SK-N-SH treated with all-trans-retinoic acid at 6 μM for 48 hours (cell line): ENCODE measurements at regions not wholly inside any gene's neighbourhood (a gene's known extent, or its start where the extent isn't known, plus 50 kb on each side); places are given as distances from the start of the nearest gene placed in this dataset.
"Not testable (repeated sequence)": the region's sequence is repeated elsewhere in the genome, so short reads cannot be mapped to it uniquely, and the experiment has no call there.

ENCODE experiments used
- ARNTL ChIP-seq: fragments of 450-650 bp; formaldehyde crosslinking; IDR thresholded peaks from 2 replicates; pipeline ENCODE4 v1.5.0; 2020; ENCODE audit warnings: low read depth, mild to moderate bottlenecking, moderate library complexity, borderline replicate concordance
- ZC3H10 ChIP-seq: fragments of 250-450 bp; sonication (Bioruptor Pico); IDR thresholded peaks from 2 replicates; pipeline ENCODE4 v1.5.1; 2021; ENCODE audit warnings: mild to moderate bottlenecking, moderate library complexity
- ZFP3 ChIP-seq: fragments of 250-450 bp; sonication (Bioruptor Pico); IDR thresholded peaks from 2 replicates; pipeline ENCODE4 v1.5.0; 2020; ENCODE audit warnings: mild to moderate bottlenecking, moderate library complexity
- ZFP30 ChIP-seq: fragments of 450-650 bp; formaldehyde crosslinking; IDR thresholded peaks from 2 replicates; pipeline ENCODE4 v1.5.0; 2022; ENCODE audit warnings: mild to moderate bottlenecking, moderate library complexity
- TF ChIP-seq, protein P1 (sequence below): fragments of 250-450 bp; sonication (Bioruptor Pico); IDR thresholded peaks from 2 replicates; pipeline ENCODE4 v1.5.1; 2021; ENCODE audit warnings: mild to moderate bottlenecking, moderate library complexity

DNA sequence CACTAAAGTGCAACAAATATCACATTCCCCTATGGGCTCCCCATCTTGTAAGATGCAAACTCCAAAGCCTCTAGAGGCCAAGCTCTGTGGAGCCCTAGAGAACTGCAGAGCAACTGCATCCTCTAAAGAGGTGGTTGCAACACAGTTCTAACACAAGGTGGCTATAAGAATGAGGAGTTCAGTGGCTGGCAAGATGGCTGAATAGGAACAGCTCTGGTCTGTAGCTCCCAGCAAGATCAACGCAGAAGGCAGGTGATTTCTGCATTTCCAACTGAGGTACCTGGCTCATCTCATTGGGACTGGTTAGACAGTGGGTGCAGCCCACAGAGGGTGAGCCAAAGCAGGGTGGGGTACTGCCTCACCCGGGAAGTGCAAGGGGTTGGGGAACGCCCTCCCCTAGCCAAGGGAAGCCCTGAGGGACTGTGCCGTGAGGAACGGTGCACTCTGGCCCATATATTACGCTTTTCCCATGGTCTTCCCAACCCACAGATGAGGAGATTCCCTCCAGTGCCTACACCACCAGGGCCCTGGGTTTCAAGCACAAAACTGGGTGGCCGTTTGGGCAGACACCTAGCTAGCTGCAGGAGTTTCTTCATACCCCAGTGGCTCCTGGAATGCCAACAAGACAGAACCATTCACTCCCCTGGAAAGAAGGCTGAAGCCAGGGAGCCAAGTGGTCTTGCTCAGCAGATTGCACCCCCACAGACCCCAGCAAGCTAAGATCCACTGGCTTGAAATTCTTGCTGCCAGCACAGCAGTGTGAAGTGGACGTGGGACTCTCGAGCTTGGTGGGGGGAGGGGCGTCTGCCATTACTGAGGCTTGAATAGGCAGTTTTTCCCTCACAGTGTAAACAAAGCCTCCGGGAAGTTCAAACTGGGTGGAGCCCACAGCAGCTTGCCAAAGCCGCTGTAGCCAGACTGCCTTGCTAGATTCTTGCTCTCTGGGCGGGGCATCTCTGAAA, 188.6 kb upstream of the EGLN3 start:
- not testable (repeated sequence) for TF ChIP-seq ZC3H10; ZFP3 (CRISPR knock-in tag); ARNTL (CRISPR knock-in tag); ZFP30 (CRISPR knock-in tag)
- TF ChIP-seq, protein P1, sequence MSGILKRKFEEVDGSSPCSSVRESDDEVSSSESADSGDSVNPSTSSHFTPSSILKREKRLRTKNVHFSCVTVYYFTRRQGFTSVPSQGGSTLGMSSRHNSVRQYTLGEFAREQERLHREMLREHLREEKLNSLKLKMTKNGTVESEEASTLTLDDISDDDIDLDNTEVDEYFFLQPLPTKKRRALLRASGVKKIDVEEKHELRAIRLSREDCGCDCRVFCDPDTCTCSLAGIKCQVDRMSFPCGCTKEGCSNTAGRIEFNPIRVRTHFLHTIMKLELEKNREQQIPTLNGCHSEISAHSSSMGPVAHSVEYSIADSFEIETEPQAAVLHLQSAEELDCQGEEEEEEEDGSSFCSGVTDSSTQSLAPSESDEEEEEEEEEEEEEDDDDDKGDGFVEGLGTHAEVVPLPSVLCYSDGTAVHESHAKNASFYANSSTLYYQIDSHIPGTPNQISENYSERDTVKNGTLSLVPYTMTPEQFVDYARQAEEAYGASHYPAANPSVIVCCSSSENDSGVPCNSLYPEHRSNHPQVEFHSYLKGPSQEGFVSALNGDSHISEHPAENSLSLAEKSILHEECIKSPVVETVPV (CRISPR knock-in tag): not testable (repeated sequence)
